AG04450 (cell line): ENCODE measurements at regions not wholly inside any gene's neighbourhood (a gene's known extent, or its start where the extent isn't known, plus 50 kb on each side); places are given as distances from the start of the nearest gene placed in this dataset.

Experiments used
- CTCF ChIA-PET: fragments of 300-600, 350-600 bp; formaldehyde crosslinking; extraction: SDS; loops from one replicate; lab custom pipeline; 2022; ENCODE audit warnings: antibody characterized with exemption, inconsistent platforms; lab: Charles Lee
- POLR2A ChIA-PET: fragments of 350-600 bp; formaldehyde crosslinking; extraction: SDS; loops from one replicate; lab custom pipeline; 2021; ENCODE audit warnings: antibody characterized with exemption, inconsistent platforms; lab: Yijun Ruan, JAX
- DNase-seq: peaks from one replicate; pipeline ENCODE4 v3.0.0-alpha.2; 2011; ENCODE audit warnings: low read depth, low spot score
- H3K27ac ChIP-seq: one replicate; pipeline ENCODE4 v1.5.1; 2012; ENCODE audit warnings: low read depth, low read length, control low read depth
- H3K27me3 ChIP-seq: one replicate; pipeline ENCODE4 v1.6.0; 2012; ENCODE audit warnings: low read length; ENCODE audit not compliant: control insufficient read depth, insufficient read depth
- H3K4me3 ChIP-seq: 2 replicates; pipeline ENCODE4 v1.5.1; 2011; ENCODE audit warnings: mild to moderate bottlenecking, low read depth, low read length, control low read depth
- H3K9me3 ChIP-seq: 2 replicates; pipeline ENCODE4 v1.5.1; 2012; ENCODE audit warnings: low read length; ENCODE audit not compliant: control insufficient read depth, insufficient read depth
- CTCF ChIP-seq: IDR thresholded peaks from 2 replicates; pipeline ENCODE4 v1.5.1; 2011; ENCODE audit warnings: low read depth, low read length, control low read depth, inconsistent platforms

GRCh38 chr2:403682-404081 is 115.8 kb upstream of the ALKAL2 start:
- no peak overlapping the region for H3K4me3 ChIP-seq
- H3K27me3 ChIP-seq, result no peaks in the 10 kb centered on the region
- H3K9me3 ChIP-seq, result peaks cover 50% of the 10 kb centered on the region
- ChIA-PET POLR2A (no interaction called here), CTCF (no interaction called here)
- no peak for TF ChIP-seq CTCF
- no peak overlapping the region for H3K27ac ChIP-seq
- DNase-seq, result no peak

- no peak overlapping the region for H3K27ac ChIP-seq
- H3K9me3 ChIP-seq, result peaks cover 55% of the 10 kb centered on the region
- TF ChIP-seq CTCF, result no peak
- H3K4me3 ChIP-seq, result no peak overlapping the region
- H3K27me3 ChIP-seq, result no peaks in the 10 kb centered on the region
- ChIA-PET POLR2A (no interaction called here), CTCF (no interaction called here)
- no peak for DNase-seq
Measured at GRCh38 chr2:402721-403120, 114.8 kb upstream of the ALKAL2 start.

GRCh38 chr2:402206-402605 is 114.3 kb upstream of the ALKAL2 start:
- no peak overlapping the region for H3K27ac ChIP-seq
- H3K9me3 ChIP-seq, result peaks cover 55% of the 10 kb centered on the region
- CTCF ChIA-PET, result no interaction called here
- no peak for DNase-seq
- H3K4me3 ChIP-seq, result no peak overlapping the region
- no peaks in the 10 kb centered on the region for H3K27me3 ChIP-seq
- POLR2A ChIA-PET, result no interaction called here
- TF ChIP-seq CTCF, result no peak

- peaks cover 57% of the 10 kb centered on the region for H3K9me3 ChIP-seq
- CTCF ChIA-PET, result no interaction called here
- DNase-seq, result no peak
- no peak for TF ChIP-seq CTCF
- POLR2A ChIA-PET, result no interaction called here
- no peaks in the 10 kb centered on the region for H3K27me3 ChIP-seq
- H3K4me3 ChIP-seq, result no peak overlapping the region
- no peak overlapping the region for H3K27ac ChIP-seq
Measured at GRCh38 chr2:401019-401679, 113.3 kb upstream of the ALKAL2 start.

GRCh38 chr2:397926-398325 is 110.0 kb upstream of the ALKAL2 start:
- Histone ChIP-seq H3K9me3 (peaks cover 67% of the 10 kb centered on the region), H3K27me3 (no peaks in the 10 kb centered on the region), H3K27ac (no peak overlapping the region), H3K4me3 (no peak overlapping the region)
- ChIA-PET POLR2A (no interaction called here), CTCF (no interaction called here)
- TF ChIP-seq CTCF, result no peak
- no peak for DNase-seq
